B cell (primary cell): ENCODE measurements at regions not wholly inside any gene's neighbourhood (a gene's known extent, or its start where the extent isn't known, plus 50 kb on each side); places are given as distances from the start of the nearest gene placed in this dataset.

Source experiments
- EZH2 ChIP-seq: IDR thresholded peaks from 2 replicates; pipeline ENCODE4 v1.6.1; 2012; ENCODE audit warnings: borderline replicate concordance, low read depth, mild to moderate bottlenecking, moderate library complexity, low read length; ENCODE audit not compliant: insufficient read depth, poor library complexity, severe bottlenecking
- TF ChIP-seq, protein P1 (sequence below): fragments of 200-600 bp; IDR thresholded peaks from one replicate; pipeline ENCODE4 v1.8.0; 2022; ENCODE audit warnings: antibody characterized with exemption, mild to moderate bottlenecking

DNA sequence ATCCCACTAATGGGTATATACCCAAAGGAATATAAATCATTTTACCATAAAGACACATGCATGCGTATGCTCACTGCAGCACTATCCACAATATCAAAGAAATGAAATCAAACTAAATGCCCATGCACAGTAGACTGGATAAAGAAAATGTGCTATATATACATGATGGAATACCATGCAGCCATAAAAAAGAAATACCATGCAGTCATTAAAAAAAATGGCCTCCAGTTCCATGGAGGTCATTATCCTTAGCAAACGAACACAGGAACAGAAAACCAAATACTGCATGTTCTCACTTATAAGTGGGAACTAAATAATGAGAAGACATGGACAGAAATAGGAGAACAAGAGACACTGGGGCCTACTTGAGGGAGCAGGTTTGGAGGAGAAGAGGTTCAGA lies 53.6 kb upstream of the SERTAD2 start:
- TF ChIP-seq, protein P1, sequence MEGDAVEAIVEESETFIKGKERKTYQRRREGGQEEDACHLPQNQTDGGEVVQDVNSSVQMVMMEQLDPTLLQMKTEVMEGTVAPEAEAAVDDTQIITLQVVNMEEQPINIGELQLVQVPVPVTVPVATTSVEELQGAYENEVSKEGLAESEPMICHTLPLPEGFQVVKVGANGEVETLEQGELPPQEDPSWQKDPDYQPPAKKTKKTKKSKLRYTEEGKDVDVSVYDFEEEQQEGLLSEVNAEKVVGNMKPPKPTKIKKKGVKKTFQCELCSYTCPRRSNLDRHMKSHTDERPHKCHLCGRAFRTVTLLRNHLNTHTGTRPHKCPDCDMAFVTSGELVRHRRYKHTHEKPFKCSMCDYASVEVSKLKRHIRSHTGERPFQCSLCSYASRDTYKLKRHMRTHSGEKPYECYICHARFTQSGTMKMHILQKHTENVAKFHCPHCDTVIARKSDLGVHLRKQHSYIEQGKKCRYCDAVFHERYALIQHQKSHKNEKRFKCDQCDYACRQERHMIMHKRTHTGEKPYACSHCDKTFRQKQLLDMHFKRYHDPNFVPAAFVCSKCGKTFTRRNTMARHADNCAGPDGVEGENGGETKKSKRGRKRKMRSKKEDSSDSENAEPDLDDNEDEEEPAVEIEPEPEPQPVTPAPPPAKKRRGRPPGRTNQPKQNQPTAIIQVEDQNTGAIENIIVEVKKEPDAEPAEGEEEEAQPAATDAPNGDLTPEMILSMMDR, result no peak
- TF ChIP-seq EZH2, result no peak
